ENCODE measurements at regions not wholly inside any gene's neighbourhood (a gene's known extent, or its start where the extent isn't known, plus 50 kb on each side); places are given as distances from the start of the nearest gene placed in this dataset.

GRCh38 chrX:125533352-125533751 lies 213.7 kb downstream of the TEX13C start:
- TF ChIP-seq POLR2AphosphoS5 (IDR thresholded peaks at IDR 0.05) (no peak), CTCF (IDR thresholded peaks at IDR 0.05) (no peak)
